Nephron progenitor cell (in vitro differentiated cells): ENCODE measurements at regions not wholly inside any gene's neighbourhood (a gene's known extent, or its start where the extent isn't known, plus 50 kb on each side); places are given as distances from the start of the nearest gene placed in this dataset.

Experiments used
- DNase-seq: peaks from one replicate; pipeline ENCODE4 v3.0.0; 2021
- H3K27ac Mint-ChIP-seq: 2 replicates; pipeline ENCODE4 v1.8.0; 2021; ENCODE audit warnings: mild to moderate bottlenecking, moderate library complexity, mixed read lengths
- H3K27me3 Mint-ChIP-seq: 2 replicates; pipeline ENCODE4 v1.8.0; 2021; ENCODE audit warnings: mild to moderate bottlenecking, low read depth, mixed read lengths; ENCODE audit not compliant: poor library complexity
- H3K36me3 Mint-ChIP-seq: 2 replicates; pipeline ENCODE4 v1.8.0; 2021; ENCODE audit warnings: low read depth, mixed read lengths
- H3K4me1 Mint-ChIP-seq: 2 replicates; pipeline ENCODE4 v1.8.0; 2021; ENCODE audit warnings: mixed read lengths
- H3K4me3 Mint-ChIP-seq: 2 replicates; pipeline ENCODE4 v1.8.0; 2021; ENCODE audit warnings: mild to moderate bottlenecking, moderate library complexity, mixed read lengths
- H3K9me3 Mint-ChIP-seq: 2 replicates; pipeline ENCODE4 v1.8.0; 2021; ENCODE audit warnings: mild to moderate bottlenecking, moderate library complexity, mixed read lengths
- CTCF ChIP-seq: fragments of 200-600 bp; sonication (generic); IDR thresholded peaks from 2 replicates; pipeline ENCODE4 v1.5.0; 2021; ENCODE audit warnings: antibody characterized with exemption

DNA sequence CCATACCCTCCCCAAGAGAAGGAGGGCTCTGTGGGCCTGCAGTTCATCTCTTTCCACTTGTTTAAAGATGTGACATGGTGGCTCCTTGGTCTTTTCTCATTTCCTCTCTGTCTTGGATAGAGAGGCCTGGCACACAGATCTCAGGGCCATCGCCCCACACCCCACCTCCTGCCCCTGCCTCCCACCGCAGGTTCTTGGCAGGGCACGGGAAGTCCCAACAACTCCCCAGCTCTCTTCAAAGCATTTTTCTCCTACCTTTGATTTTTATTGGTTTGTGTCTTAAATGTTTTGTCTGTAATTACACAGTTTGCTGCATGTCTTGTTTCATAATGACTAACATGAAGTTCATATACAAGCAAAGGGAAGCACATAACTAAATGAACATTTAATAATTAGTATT lies 178.5 kb upstream of the MSX2 start:
- no peak for DNase-seq
- Mint-ChIP-seq H3K27ac (no peak overlapping the region), H3K9me3 (no peaks in the 10 kb centered on the region), H3K4me1 (peaks cover 10% of the 10 kb centered on the region), H3K27me3 (peaks cover 25% of the 10 kb centered on the region), H3K36me3 (no peaks in the 10 kb centered on the region), H3K4me3 (no peak overlapping the region)
- TF ChIP-seq CTCF = no peak

DNA sequence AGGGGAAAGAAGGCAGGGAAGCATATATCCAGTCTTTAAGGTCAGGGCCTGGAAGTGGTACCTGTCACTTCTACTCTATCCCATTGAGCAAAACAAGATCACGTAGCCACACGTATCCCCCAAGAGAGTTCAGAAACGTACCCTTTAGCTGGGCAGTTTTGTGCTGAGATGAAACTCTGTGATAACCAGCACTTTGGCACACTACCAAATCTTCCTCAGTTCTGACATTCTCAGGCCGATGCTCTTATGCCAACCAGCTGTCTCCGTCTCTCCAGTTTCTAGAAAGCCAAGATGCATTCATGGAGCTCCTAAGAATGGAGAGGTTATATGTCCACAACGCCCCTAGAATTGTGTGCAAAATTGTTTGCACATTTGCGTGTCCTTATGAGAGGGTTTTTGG lies 176.6 kb upstream of the MSX2 start:
- H3K27ac Mint-ChIP-seq = no peak overlapping the region
- DNase-seq = no peak
- no peaks in the 10 kb centered on the region for H3K36me3 Mint-ChIP-seq
- H3K4me3 Mint-ChIP-seq = no peak overlapping the region
- no peaks in the 10 kb centered on the region for H3K9me3 Mint-ChIP-seq
- TF ChIP-seq CTCF = no peak
- peaks cover 12% of the 10 kb centered on the region for H3K4me1 Mint-ChIP-seq
- H3K27me3 Mint-ChIP-seq = peaks cover 25% of the 10 kb centered on the region

DNA sequence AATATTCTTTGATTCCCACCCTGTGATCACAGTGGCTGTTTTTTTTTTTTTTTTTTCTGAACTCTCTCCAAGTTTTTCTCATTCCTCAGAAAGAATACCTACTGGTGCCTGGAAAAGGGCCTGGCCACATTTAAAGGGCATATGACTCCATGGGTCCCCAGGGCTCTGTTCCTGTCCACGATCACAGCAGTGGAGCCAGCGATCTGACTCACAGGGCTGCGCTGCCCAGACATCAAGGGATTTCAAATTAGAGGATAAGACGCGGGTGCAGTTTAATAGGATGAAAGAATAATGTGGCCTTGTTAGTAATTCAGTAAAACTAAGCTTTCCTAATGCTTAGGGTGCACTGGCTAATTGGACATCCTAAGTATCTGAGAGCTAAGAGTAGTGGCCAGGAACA lies 175.1 kb upstream of the MSX2 start:
- Mint-ChIP-seq H3K4me3 (no peak overlapping the region), H3K27ac (no peak overlapping the region), H3K36me3 (no peaks in the 10 kb centered on the region), H3K27me3 (peaks cover 20% of the 10 kb centered on the region), H3K4me1 (peaks cover 12% of the 10 kb centered on the region), H3K9me3 (no peaks in the 10 kb centered on the region)
- TF ChIP-seq CTCF = no peak
- no peak for DNase-seq

DNA sequence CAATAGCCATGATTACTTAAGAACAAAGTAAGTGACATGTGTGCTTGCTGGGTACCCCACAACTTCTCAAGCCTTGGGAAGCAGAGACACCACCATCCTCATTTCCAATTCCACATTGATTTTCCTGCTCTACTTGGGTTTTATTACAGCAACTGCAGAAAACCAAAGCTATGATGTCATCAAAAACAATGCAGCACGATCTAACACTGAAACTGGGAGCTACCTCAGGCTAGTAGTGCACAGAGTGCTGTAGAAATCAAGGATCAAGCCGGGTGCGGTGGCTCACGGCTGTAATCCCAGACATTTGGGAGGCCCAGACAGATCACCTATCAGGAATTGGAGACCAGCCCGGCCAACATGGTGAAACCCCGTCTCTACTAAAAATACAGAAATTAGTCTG lies 174.4 kb upstream of the MSX2 start:
- DNase-seq = no peak
- peaks cover 12% of the 10 kb centered on the region for H3K4me1 Mint-ChIP-seq
- TF ChIP-seq CTCF = no peak
- no peaks in the 10 kb centered on the region for H3K9me3 Mint-ChIP-seq
- H3K36me3 Mint-ChIP-seq = no peaks in the 10 kb centered on the region
- H3K4me3 Mint-ChIP-seq = no peak overlapping the region
- peaks cover 20% of the 10 kb centered on the region for H3K27me3 Mint-ChIP-seq
- no peak overlapping the region for H3K27ac Mint-ChIP-seq

DNA sequence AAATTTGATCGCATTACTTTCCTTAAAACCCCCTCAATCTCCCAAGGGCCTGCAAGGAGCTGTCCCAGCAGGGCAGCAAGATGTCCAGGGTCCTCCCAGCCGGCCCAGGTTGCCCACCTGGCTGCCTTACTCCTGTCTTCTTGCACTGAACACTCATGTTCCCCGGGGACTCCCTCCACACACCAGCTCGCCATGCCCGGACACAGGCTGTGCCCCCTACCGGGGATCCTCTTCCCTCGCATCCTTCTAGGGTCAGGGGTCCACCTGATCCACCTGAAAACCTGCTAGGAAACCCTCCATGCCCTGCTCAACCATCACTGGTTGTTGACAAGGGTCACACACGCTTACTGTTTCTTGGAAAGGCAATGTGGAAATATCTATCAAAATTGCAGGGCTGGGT lies 172.0 kb upstream of the MSX2 start:
- Mint-ChIP-seq H3K4me1 (peaks cover 12% of the 10 kb centered on the region), H3K9me3 (no peaks in the 10 kb centered on the region), H3K4me3 (no peak overlapping the region), H3K27me3 (peaks cover 14% of the 10 kb centered on the region), H3K27ac (peak overlapping the region; percentile 2), H3K36me3 (no peaks in the 10 kb centered on the region)
- TF ChIP-seq CTCF = no peak
- DNase-seq = no peak

DNA sequence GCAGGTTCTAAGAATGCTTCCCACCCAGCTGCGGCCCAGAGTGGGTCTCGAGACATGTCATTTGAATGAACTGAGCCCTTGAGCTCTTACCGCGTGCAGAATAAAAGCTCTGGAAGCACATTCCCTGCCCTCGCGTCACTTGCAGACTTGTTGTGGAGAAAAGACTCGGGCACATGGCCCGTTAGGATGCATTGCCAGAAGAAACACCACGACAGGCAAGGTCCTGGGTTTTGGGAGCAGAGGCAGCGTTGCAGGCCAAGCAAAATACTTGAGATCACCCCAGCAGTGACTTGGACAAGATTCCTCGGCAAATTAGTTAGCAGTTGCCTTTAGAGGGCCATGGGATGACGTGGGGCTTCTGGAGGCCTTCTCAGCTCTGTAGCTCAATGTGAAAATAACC lies 170.8 kb upstream of the MSX2 start:
- H3K36me3 Mint-ChIP-seq = no peaks in the 10 kb centered on the region
- peaks cover 10% of the 10 kb centered on the region for H3K27me3 Mint-ChIP-seq
- H3K4me1 Mint-ChIP-seq = peaks cover 12% of the 10 kb centered on the region
- no peak overlapping the region for H3K4me3 Mint-ChIP-seq
- no peak for TF ChIP-seq CTCF
- no peaks in the 10 kb centered on the region for H3K9me3 Mint-ChIP-seq
- H3K27ac Mint-ChIP-seq = no peak overlapping the region
- DNase-seq = no peak
